Psoas muscle (tissue), 7 donors: ENCODE measurements at regions not wholly inside any gene's neighbourhood (a gene's known extent, or its start where the extent isn't known, plus 50 kb on each side); places are given as distances from the start of the nearest gene placed in this dataset.

Source experiments
- ATAC-seq, 4 donors: fragments of 200-7000 bp; cut with Tn5 transposase; one replicate each; pipeline ENCODE4 v1.9.1; 2020; ENCODE audit warnings: moderate library complexity in 3 of 4, mild to moderate bottlenecking in 2 of 4
- DNase-seq, 2 donors: peaks; one replicate each; pipeline ENCODE4 v3.0.0-alpha.2; 2020
- H3K27ac ChIP-seq: fragments of 200-600 bp; one replicate; pipeline ENCODE4 v1.8.0; 2022
- H3K27me3 ChIP-seq, 3 donors: fragments of 200-600 bp in 1 of 3; one replicate each; pipeline versions ENCODE4 v1.6.1 to v1.8.0; 2013 to 2022; ENCODE audit warnings: low read length in 2 of 3, mild to moderate bottlenecking in 2 of 3, moderate library complexity in 1 of 3; ENCODE audit not compliant: insufficient read depth in 3 of 3
- H3K36me3 ChIP-seq, 2 donors: fragments of 200-600 bp in 1 of 2; one replicate each; pipeline versions ENCODE4 v1.6.1 to v1.8.0; 2013 to 2022; ENCODE audit warnings: low read depth in 1 of 2, mild to moderate bottlenecking in 1 of 2, moderate library complexity in 1 of 2; ENCODE audit not compliant: insufficient read depth in 1 of 2
- H3K4me1 ChIP-seq: fragments of 200-600 bp; one replicate; pipeline ENCODE4 v1.8.0; 2022
- H3K4me3 ChIP-seq: fragments of 200-600 bp; one replicate; pipeline ENCODE4 v1.8.0; 2022; ENCODE audit warnings: mild to moderate bottlenecking
- H3K9me3 ChIP-seq: fragments of 200-600 bp; one replicate; pipeline ENCODE4 v1.8.0; 2022
- WGBS, 3 donors: extraction: QIAGEN DNeasy Blood & Tissue Kit; methylation state at CpG; one replicate each; pipeline versions ENCODE4 v1.1.6 to v1.1.7; 2013; 5-methylcytosine and 5-hydroxymethylcytosine counted together
- intact Hi-C, 2 donors: fragments of 100-400 bp; cut with DNase I; formaldehyde crosslinking; loops; one replicate each; pipeline versions ENCODE4 v1.11.0 to v1.14.2; 2022
- TF ChIP-seq, protein P1 (sequence below): fragments of 200-600 bp; IDR thresholded peaks from one replicate; pipeline ENCODE4 v1.8.0; 2022; ENCODE audit warnings: antibody characterized with exemption
- donor health status: healthy with polysubstance abuse.
- donor health status: DM: no; HTN: no; CAD: no; lungs with moderate emphysema.
- donor health status: Bipolar disorder and iron deficiency.
- donor health status: healthy.
- donor health status: DM: yes; HTN: yes; CAD: no.
- donor health status: DM: no; HTN: no; CAD: no.
- donor health status: DM: yes; HTN: yes; CAD: no.

- Histone ChIP-seq H3K27me3 (no peaks in the 10 kb centered on the region), H3K9me3 (no peaks in the 10 kb centered on the region), H3K4me1 (no peaks in the 10 kb centered on the region), H3K27ac (no peak overlapping the region), H3K36me3 (no peaks in the 10 kb centered on the region), H3K4me3 (no peak overlapping the region)
- TF ChIP-seq, protein P1, sequence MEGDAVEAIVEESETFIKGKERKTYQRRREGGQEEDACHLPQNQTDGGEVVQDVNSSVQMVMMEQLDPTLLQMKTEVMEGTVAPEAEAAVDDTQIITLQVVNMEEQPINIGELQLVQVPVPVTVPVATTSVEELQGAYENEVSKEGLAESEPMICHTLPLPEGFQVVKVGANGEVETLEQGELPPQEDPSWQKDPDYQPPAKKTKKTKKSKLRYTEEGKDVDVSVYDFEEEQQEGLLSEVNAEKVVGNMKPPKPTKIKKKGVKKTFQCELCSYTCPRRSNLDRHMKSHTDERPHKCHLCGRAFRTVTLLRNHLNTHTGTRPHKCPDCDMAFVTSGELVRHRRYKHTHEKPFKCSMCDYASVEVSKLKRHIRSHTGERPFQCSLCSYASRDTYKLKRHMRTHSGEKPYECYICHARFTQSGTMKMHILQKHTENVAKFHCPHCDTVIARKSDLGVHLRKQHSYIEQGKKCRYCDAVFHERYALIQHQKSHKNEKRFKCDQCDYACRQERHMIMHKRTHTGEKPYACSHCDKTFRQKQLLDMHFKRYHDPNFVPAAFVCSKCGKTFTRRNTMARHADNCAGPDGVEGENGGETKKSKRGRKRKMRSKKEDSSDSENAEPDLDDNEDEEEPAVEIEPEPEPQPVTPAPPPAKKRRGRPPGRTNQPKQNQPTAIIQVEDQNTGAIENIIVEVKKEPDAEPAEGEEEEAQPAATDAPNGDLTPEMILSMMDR: no peak
- DNase-seq (no peak), ATAC-seq (no peak)
- intact Hi-C loops: no loop called here
- WGBS, 3 donors: 90 to 97% (median 91%) methylated on average over 2 of the region's 2 CpGs
Measured at GRCh38 chr5:67515762-67516161, 319.2 kb upstream of the CD180 start.

DNA sequence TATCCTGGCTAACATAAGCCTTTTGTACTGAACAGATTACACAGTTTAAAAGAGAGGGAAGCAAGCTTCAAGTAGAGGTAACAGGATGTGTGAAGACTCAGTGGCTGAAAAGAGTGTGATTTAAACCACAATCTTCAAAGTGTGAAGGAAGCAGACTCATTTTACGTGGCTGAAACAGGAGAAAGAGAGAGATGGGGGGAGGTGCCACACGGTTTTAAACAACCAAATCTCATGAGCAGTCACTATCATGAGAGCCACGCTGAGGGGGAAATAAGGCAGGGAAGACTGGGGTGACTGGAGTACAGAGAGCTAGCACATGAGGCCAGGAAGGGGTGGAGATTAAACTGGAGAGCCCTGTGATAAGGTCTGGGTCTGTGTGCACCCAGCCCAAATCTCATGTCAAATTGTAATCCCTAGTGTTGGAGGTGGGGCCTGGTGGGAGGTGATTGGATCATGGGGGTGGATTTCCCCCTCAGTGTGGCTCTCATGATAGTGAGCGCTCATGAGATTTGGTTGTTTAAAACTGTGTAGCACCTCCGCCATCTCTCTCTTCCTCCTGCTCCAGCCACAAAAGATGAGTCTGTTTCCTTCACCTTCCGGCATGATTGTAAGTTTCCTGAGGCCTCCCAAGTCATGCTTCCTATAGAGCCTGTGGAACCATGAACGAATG lies 318.6 kb upstream of the CD180 start:
- TF ChIP-seq, protein P1: no peak
- intact Hi-C loops: no loop called here
- 90 to 92% (median 91%) methylated on average over 7 of the region's 7 CpGs for WGBS, 3 donors
- H3K4me3 ChIP-seq: no peak overlapping the region
- no peak overlapping the region for H3K27ac ChIP-seq
- no peak for DNase-seq
- no peaks in the 10 kb centered on the region for H3K36me3 ChIP-seq
- H3K9me3 ChIP-seq: no peaks in the 10 kb centered on the region
- H3K27me3 ChIP-seq: no peaks in the 10 kb centered on the region
- ATAC-seq: no peak
- no peaks in the 10 kb centered on the region for H3K4me1 ChIP-seq

- no peak overlapping the region for H3K4me3 ChIP-seq
- TF ChIP-seq, protein P1: no peak
- H3K27me3 ChIP-seq: no peaks in the 10 kb centered on the region
- H3K9me3 ChIP-seq: no peaks in the 10 kb centered on the region
- no peaks in the 10 kb centered on the region for H3K36me3 ChIP-seq
- no peak for DNase-seq
- intact Hi-C loops: no loop called here
- H3K4me1 ChIP-seq: no peaks in the 10 kb centered on the region
- H3K27ac ChIP-seq: no peak overlapping the region
- WGBS, 3 donors: 81 to 90% (median 87%) methylated on average over 1 of the region's 1 CpG
- ATAC-seq: no peak
Measured at GRCh38 chr5:67512758-67513157, 316.2 kb upstream of the CD180 start.

GRCh38 chr5:67511911-67512310 lies 315.3 kb upstream of the CD180 start:
- WGBS, 3 donors: 31 to 68% (median 34%) methylated on average over 1 of the region's 1 CpG
- TF ChIP-seq, protein P1: no peak

DNA sequence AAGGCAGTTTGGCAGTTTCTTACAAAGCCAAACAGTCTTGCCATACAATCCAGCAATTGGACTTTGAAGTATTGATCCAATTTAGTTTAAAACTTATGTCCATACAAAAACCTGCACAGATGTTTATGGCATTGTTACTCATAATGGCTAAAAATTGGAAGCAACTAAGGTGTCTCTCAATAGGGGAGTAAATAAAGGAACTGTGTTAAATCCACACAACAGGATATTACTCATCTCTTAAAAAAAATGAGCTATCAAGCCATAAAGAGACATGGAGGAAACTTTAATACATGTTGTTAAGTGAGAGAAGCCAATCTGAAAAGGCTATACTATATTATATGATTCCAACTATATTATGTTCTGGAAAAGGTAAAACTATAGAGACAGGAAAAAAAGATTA lies 313.6 kb upstream of the CD180 start:
- intact Hi-C loops: no loop called here
- no peaks in the 10 kb centered on the region for H3K36me3 ChIP-seq
- no peaks in the 10 kb centered on the region for H3K9me3 ChIP-seq

More at GRCh38 chr5:67511911-67512310, 315.3 kb upstream of the CD180 start:
- no peaks in the 10 kb centered on the region for H3K27me3 ChIP-seq
- H3K36me3 ChIP-seq: no peaks in the 10 kb centered on the region
- no peak for ATAC-seq
- H3K4me1 ChIP-seq: no peaks in the 10 kb centered on the region
- no peak overlapping the region for H3K27ac ChIP-seq
- no peaks in the 10 kb centered on the region for H3K9me3 ChIP-seq
- DNase-seq: no peak
- intact Hi-C loops: no loop called here
- H3K4me3 ChIP-seq: no peak overlapping the region

More for the DNA sequence above, 313.6 kb upstream of the CD180 start:
- Histone ChIP-seq H3K4me3 (no peak overlapping the region), H3K27ac (no peak overlapping the region), H3K4me1 (no peaks in the 10 kb centered on the region), H3K27me3 (no peaks in the 10 kb centered on the region)
- TF ChIP-seq, protein P1: no peak
- DNase-seq (no peak), ATAC-seq (no peak)
